B cell (primary cell): ENCODE measurements at regions not wholly inside any gene's neighbourhood (a gene's known extent, or its start where the extent isn't known, plus 50 kb on each side); places are given as distances from the start of the nearest gene placed in this dataset.

Experiments
- ATAC-seq: fragments of 200-7000 bp; cut with Tn5 transposase; one replicate; pipeline ENCODE4 v1.10.0; 2021; ENCODE audit warnings: low read depth, mild to moderate bottlenecking, moderate number of reproducible peaks, moderate library complexity
- CTCF ChIA-PET: fragments of 350-600 bp; sonication (Branson Sonifier 250); formaldehyde crosslinking; loops from one replicate; lab custom pipeline; 2021; ENCODE audit warnings: antibody characterized with exemption, inconsistent platforms; lab: Charles Lee
- POLR2A ChIA-PET: fragments of 350-600 bp; sonication (Branson Sonifier 250); formaldehyde crosslinking; loops from one replicate; lab custom pipeline; 2021; ENCODE audit warnings: antibody characterized with exemption; lab: Charles Lee
- DNase-seq: peaks from one replicate; pipeline ENCODE4 v3.0.0; 2013
- H2AFZ ChIP-seq: 2 replicates; pipeline ENCODE4 v1.6.1; 2012; ENCODE audit warnings: mild to moderate bottlenecking, low read depth, low read length; ENCODE audit not compliant: insufficient read depth, poor library complexity, severe bottlenecking
- H3K27ac ChIP-seq, 2 donors: 1 replicate in 1 of 2; 2 replicates in 1 of 2; pipeline ENCODE4 v1.5.1; 2012 to 2013; ENCODE audit warnings: low read length in 2 of 2, mild to moderate bottlenecking in 2 of 2, moderate library complexity in 1 of 2
- H3K27me3 ChIP-seq, 4 experiments: fragments of 200-600 bp in 1 of 4; sonication (generic) in 1 of 4; replicated peaks in 1 of 4; 1 replicate in 2 of 4; 2 replicates in 2 of 4; pipeline versions ENCODE4 v1.6.1 to v1.7.0; 2013 to 2016; ENCODE audit warnings: low read length in 3 of 4, mild to moderate bottlenecking in 2 of 4, mixed read lengths in 1 of 4, moderate library complexity in 1 of 4; ENCODE audit not compliant: insufficient read depth in 4 of 4, control insufficient read depth in 3 of 4; ENCODE audit errors: control extremely low read depth in 1 of 4
- H3K36me3 ChIP-seq, 2 experiments: replicated peaks in 1 of 2; 1 replicate in 1 of 2; 2 replicates in 1 of 2; pipeline versions ENCODE4 v1.6.1 to v1.7.1; 2013; ENCODE audit warnings: low read length in 1 of 2; ENCODE audit not compliant: insufficient read depth in 2 of 2, control insufficient read depth in 1 of 2; ENCODE audit errors: control extremely low read depth in 1 of 2, extremely low read depth in 1 of 2
- H3K4me1 ChIP-seq, 2 donors: fragments of 200-600 bp in 1 of 2; sonication (generic) in 1 of 2; 1 replicate in 1 of 2; 2 replicates in 1 of 2; pipeline versions ENCODE4 v1.5.1 to v1.6.1; 2013 to 2017; ENCODE audit warnings: low read length in 2 of 2; ENCODE audit not compliant: control insufficient read depth in 2 of 2, insufficient read depth in 2 of 2
- H3K4me2 ChIP-seq: replicated peaks from 2 replicates; pipeline ENCODE3; 2012; ENCODE audit warnings: mild to moderate bottlenecking, low read depth, low read length; ENCODE audit not compliant: poor library complexity, severe bottlenecking
- H3K4me3 ChIP-seq, 5 experiments: fragments of 200-600 bp in 1 of 5; sonication (generic) in 1 of 5; 1 replicate in 3 of 5; 2 replicates in 2 of 5; pipeline versions ENCODE4 v1.5.1 to v1.7.0; 2011 to 2016; ENCODE audit warnings: low read length in 4 of 5, mild to moderate bottlenecking in 4 of 5, low read depth in 2 of 5, control low read depth in 1 of 5, moderate library complexity in 1 of 5; ENCODE audit not compliant: insufficient read depth in 1 of 5; ENCODE audit errors: control extremely low read depth in 1 of 5, extremely low read depth in 1 of 5
- H3K79me2 ChIP-seq: fragments of 200-600 bp; sonication (generic); one replicate; pipeline ENCODE4 v1.6.0; 2016; ENCODE audit warnings: low read length; ENCODE audit not compliant: control insufficient read depth, insufficient read depth
- H3K9ac ChIP-seq: fragments of 200-600 bp; sonication (generic); 2 replicates; pipeline ENCODE4 v1.6.1; 2017; ENCODE audit warnings: mild to moderate bottlenecking, low read length, moderate library complexity
- H3K9me3 ChIP-seq, 3 donors: one replicate each; pipeline versions ENCODE4 v1.6.1 to v1.7.1; 2013; ENCODE audit warnings: low read length in 2 of 3; ENCODE audit not compliant: control insufficient read depth in 2 of 3, insufficient read depth in 1 of 3; ENCODE audit errors: control extremely low read depth in 1 of 3
- H4K20me1 ChIP-seq: 2 replicates; pipeline ENCODE4 v1.6.0; 2012; ENCODE audit warnings: mild to moderate bottlenecking, low read length; ENCODE audit not compliant: insufficient read depth, control insufficient read depth, poor library complexity, severe bottlenecking
- H3K27ac Mint-ChIP-seq: one replicate; pipeline ENCODE4 v1.8.0; 2021; ENCODE audit warnings: mixed read lengths
- H3K27me3 Mint-ChIP-seq: one replicate; pipeline ENCODE4 v1.8.0; 2021; ENCODE audit warnings: mixed read lengths
- H3K4me1 Mint-ChIP-seq: one replicate; pipeline ENCODE4 v1.8.0; 2021; ENCODE audit warnings: mixed read lengths
- H3K4me3 Mint-ChIP-seq: one replicate; pipeline ENCODE4 v1.8.0; 2021; ENCODE audit warnings: mixed read lengths
- H3K9me3 Mint-ChIP-seq: one replicate; pipeline ENCODE4 v1.8.0; 2022; ENCODE audit warnings: mixed read lengths; ENCODE audit not compliant: insufficient read depth
- CTCF ChIP-seq: fragments of 200-600 bp; IDR thresholded peaks from one replicate; pipeline ENCODE4 v1.8.0; 2022; ENCODE audit warnings: antibody characterized with exemption, mild to moderate bottlenecking
- EZH2 ChIP-seq: IDR thresholded peaks from 2 replicates; pipeline ENCODE4 v1.6.1; 2012; ENCODE audit warnings: borderline replicate concordance, low read depth, mild to moderate bottlenecking, moderate library complexity, low read length; ENCODE audit not compliant: insufficient read depth, poor library complexity, severe bottlenecking
- WGBS: methylation state at CpG from one replicate; pipeline ENCODE4 v1.1.5; 2013; ENCODE audit warnings: missing lambda C conversion rate; ENCODE audit not compliant: insufficient coverage; 5-methylcytosine and 5-hydroxymethylcytosine counted together
- intact Hi-C: fragments of 100-400 bp; cut with micrococcal nuclease; formaldehyde crosslinking; loops from one replicate; pipeline ENCODE4 v1.10.0; 2022

GRCh38 chr14:32005628-32006027 lies 71.5 kb upstream of the ARHGAP5 start:
- Mint-ChIP-seq H3K27me3 (peaks cover 6% of the 10 kb centered on the region), H3K4me3 (no peak overlapping the region), H3K4me1 (peaks cover 10% of the 10 kb centered on the region), H3K27ac (no peak overlapping the region), H3K9me3 (no peaks in the 10 kb centered on the region)
- ATAC-seq = no peak
- Histone ChIP-seq H3K27ac (no peak overlapping the region), H2AFZ (no peak overlapping the region), H3K4me2 (no peak overlapping the region), H3K9ac (no peak overlapping the region), H4K20me1 (no peaks in the 10 kb centered on the region), H3K79me2 (no peaks in the 10 kb centered on the region), H3K36me3 (no peaks in the 10 kb centered on the region), H3K9me3 (no peaks in the 10 kb centered on the region), H3K4me3 (no peak overlapping the region), H3K27me3 (no peaks in the 10 kb centered on the region), H3K4me1 (peaks cover 3 to 7% of the 10 kb centered on the region in 2 donors)
- DNase-seq = no peak
- 94% methylated on average over 3 of the region's 5 CpGs for WGBS
- CTCF ChIA-PET = no interaction called here
- intact Hi-C loops = no loop called here
- POLR2A ChIA-PET = no interaction called here
- TF ChIP-seq CTCF = no peak
- TF ChIP-seq EZH2 = no peak

- intact Hi-C loops = no loop called here
- Histone ChIP-seq H3K27me3 (no peaks in the 10 kb centered on the region), H3K4me2 (no peak overlapping the region), H3K4me1 (peaks cover 3 to 7% of the 10 kb centered on the region in 2 donors), H3K36me3 (no peaks in the 10 kb centered on the region), H4K20me1 (no peaks in the 10 kb centered on the region), H3K4me3 (no peak overlapping the region), H3K27ac (no peak overlapping the region), H3K79me2 (no peaks in the 10 kb centered on the region), H3K9me3 (no peaks in the 10 kb centered on the region), H2AFZ (no peak overlapping the region), H3K9ac (no peak overlapping the region)
- Mint-ChIP-seq H3K9me3 (no peaks in the 10 kb centered on the region), H3K27me3 (peaks cover 12% of the 10 kb centered on the region), H3K4me3 (no peak overlapping the region), H3K27ac (no peak overlapping the region), H3K4me1 (peaks cover 10% of the 10 kb centered on the region)
- ChIA-PET POLR2A (no interaction called here), CTCF (no interaction called here)
- no peak for ATAC-seq
- no peak for DNase-seq
- WGBS = 58% methylated on average over 4 of the region's 14 CpGs
- no peak for TF ChIP-seq CTCF
- TF ChIP-seq EZH2 = no peak
Observed at GRCh38 chr14:32006263-32007110, 70.6 kb upstream of the ARHGAP5 start.
